RWPE1 (cell line): ENCODE measurements at regions not wholly inside any gene's neighbourhood (a gene's known extent, or its start where the extent isn't known, plus 50 kb on each side); places are given as distances from the start of the nearest gene placed in this dataset.

Experiments
- CTCF ChIA-PET: fragments of 350-600 bp; sonication (Branson Sonifier 250); formaldehyde crosslinking; extraction: SDS; loops from one replicate; lab custom pipeline; 2021; lab: Yijun Ruan, JAX
- POLR2A ChIA-PET: fragments of 400-600 bp; formaldehyde crosslinking; extraction: SDS; loops from one replicate; lab custom pipeline; 2020; ENCODE audit warnings: antibody characterized with exemption; ENCODE audit not compliant: low non-redundant PET; lab: Yijun Ruan, JAX
- DNase-seq: peaks from one replicate; pipeline ENCODE4 v3.0.0; 2012; ENCODE audit warnings: low spot score
- H3K27ac ChIP-seq: fragments of 450-650 bp; 2 replicates; pipeline ENCODE4 v1.5.1; 2017
- CTCF ChIP-seq: fragments of 450-650 bp; conservative IDR thresholded peaks from 2 replicates; pipeline ENCODE4 v1.5.1; 2017; ENCODE audit warnings: low read depth, mild to moderate bottlenecking

- ChIA-PET POLR2A (no interaction called here), CTCF (no interaction called here)
- H3K27ac ChIP-seq: no peak overlapping the region
- DNase-seq: no peak
- TF ChIP-seq CTCF: no peak
Observed at GRCh38 chr10:105328503-105329133, 687.5 kb downstream of the SORCS3 start.
